Skin of body (tissue), 1 donor: ENCODE measurements at regions not wholly inside any gene's neighbourhood (a gene's known extent, or its start where the extent isn't known, plus 50 kb on each side); places are given as distances from the start of the nearest gene placed in this dataset.

Experiments used
- DNase-seq: peaks from one replicate; lab custom pipeline; 2025; lab: John Stamatoyannopoulos, UW

DNA sequence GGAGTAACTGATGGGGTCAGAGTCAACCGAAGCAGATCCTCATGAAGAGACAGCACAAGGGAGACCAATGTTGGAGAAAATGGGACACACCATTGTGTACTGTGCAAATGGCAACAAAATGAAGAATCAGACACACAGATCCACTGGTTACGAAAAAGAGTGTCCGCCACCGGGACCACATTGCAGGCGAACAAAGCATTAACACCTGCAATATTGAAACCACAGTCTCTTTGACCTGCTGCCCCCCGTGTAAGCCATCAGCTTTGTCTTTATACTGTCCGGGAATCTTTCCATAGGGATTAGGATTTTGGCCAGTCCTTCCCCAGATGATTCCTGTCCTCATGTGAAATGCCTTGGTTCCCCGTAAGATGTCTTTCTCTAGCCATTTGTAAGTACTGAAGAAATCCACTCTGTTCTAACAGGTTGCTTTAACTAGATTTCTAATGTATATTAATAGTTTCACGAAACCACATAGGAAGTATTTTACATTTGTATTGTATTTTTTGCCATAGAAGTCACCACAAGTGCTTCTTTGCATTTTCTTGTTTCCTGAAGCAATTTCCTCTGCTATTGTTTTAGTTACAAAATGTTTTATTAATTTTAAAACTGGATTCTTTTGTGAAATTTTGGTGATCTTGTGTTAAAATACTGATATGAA lies 140.8 kb upstream of the NFE2L3 start:
- DNase-seq, result no peak

DNA sequence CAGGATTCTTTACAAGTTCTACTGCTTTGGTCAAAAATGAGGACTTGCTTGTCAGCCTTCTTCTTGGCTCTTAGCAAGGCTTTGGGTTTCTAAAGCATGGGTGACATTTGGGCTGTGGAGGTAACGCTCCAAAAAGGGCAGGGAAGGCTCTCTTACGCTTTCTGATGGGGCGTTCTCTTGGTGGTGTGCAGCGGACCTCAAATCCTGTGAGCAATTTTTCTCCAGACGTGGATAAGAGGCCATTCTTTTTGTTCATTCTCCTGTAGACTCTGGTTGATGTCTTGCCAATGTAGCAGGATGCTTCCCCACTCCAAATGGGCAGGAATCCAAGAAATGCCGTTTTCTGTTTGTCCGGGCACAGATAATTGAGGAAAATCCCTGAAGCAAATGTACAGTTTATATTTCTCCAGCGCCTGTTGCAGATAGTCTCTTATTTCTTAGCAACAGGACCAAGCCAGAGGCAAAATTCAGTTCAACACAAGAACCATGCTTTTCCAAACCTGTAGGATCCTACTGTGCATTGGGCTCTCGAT lies 138.4 kb upstream of the NFE2L3 start:
- no peak for DNase-seq

- DNase-seq, result peak; percentile 48
Observed at GRCh38 chr7:26022982-26023381, 129.0 kb upstream of the NFE2L3 start.

GRCh38 chr7:26029911-26030310 lies 122.1 kb upstream of the NFE2L3 start:
- no peak for DNase-seq

DNA sequence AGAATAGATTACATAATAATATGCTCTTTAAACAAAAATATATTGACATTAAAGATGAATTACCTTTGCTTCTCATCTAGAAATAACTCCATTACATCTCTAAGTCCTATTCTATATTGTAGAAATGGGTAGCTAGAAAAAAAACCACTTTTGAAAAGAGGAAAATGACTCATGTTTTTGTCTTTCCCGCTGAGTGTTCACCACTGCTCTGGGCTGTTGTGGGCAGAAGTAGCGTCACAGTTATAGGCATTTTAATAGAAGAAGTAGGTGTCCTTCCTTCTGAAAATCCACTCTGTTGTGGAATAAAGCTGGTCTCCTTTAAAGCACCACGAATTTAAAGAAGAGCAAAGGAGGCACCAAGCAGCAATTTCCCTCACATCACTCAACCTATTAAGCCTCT lies 117.6 kb upstream of the NFE2L3 start:
- no peak for DNase-seq

GRCh38 chr7:26035552-26035951 lies 116.4 kb upstream of the NFE2L3 start:
- no peak for DNase-seq

DNA sequence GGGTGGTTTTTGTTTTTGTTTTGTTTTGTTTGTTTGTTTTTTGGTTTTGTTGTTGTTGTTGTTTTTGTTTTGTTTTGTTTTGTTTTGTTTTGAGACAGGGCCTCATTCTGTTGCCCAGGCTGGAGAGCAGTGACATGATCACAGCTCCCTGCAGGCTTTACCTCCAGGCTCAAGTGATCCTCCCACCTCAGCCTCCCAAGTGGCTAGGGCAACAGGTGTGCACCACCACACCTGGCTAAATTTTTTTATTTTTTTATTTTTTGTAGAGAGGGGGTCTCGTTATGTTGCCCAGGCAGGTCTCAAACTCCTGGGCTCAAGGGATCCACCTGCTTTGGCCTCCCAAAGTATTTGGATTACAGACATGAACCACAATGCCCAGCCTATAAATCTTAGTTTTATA lies 115.9 kb upstream of the NFE2L3 start:
- DNase-seq, result no peak

GRCh38 chr7:26038201-26038990 lies 113.6 kb upstream of the NFE2L3 start:
- no peak for DNase-seq

- no peak for DNase-seq
Observed at GRCh38 chr7:26040085-26040484, 111.9 kb upstream of the NFE2L3 start.

DNA sequence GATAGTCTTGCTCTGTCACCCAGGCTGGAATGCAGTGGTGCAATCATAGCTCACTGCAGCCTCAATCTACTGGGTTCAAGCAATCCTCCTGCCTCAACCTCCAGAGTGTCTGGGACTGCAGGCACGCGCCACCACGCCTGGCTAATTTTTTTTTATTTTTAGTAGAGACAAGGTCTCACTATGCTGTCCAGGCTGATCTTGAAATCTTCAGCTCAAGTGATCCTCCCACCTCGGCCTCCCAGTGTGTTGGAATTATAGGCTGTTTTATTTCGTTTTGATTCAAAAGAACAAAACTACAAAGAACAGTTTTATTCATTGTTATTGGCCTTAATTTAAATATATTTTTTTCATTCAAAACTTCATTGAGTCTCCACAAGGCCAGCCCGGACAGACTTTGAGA lies 109.8 kb upstream of the NFE2L3 start:
- no peak for DNase-seq

DNA sequence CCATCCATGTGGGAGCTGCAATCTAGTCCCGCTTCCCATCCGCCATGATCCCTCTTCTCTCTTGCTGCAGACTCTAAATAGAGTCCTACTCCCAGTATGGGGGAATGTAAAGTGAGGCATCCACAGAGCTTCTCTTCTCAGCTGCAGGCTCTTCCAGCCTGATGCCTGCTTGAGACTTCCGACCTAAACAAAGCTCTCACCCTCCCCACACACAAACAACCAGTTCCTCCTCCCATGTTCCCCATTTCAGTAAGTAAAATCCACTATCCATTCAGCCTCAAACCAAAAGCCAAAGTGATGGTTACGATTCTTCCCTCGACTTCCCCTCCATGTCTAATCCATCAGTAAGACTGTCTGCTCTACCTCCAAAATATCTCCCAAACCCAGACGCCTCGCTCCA lies 108.2 kb upstream of the NFE2L3 start:
- DNase-seq, result no peak

GRCh38 chr7:26044320-26044719 lies 107.7 kb upstream of the NFE2L3 start:
- no peak for DNase-seq

DNA sequence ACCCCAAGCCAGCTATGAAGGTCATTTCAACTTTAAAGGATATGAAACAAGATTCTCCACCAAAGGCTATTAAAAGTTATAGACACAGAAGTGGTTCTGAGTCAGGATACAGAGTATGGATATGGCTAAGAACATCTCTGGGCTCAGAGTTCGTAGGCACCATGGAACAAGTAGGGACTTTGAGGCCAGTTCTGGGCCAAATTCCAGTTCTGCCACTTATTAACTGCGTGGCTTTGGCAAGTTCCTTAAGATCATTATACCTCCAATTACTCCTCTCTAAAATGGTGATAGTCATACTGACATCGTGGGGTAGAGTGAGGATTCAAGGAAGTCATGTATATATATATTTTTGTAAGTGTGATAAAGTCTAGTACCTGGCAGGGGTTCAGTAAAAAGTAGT lies 105.8 kb upstream of the NFE2L3 start:
- DNase-seq, result no peak

- no peak for DNase-seq
Observed at GRCh38 chr7:26046878-26047277, 105.1 kb upstream of the NFE2L3 start.

GRCh38 chr7:26048663-26049062 lies 103.3 kb upstream of the NFE2L3 start:
- DNase-seq, result no peak

DNA sequence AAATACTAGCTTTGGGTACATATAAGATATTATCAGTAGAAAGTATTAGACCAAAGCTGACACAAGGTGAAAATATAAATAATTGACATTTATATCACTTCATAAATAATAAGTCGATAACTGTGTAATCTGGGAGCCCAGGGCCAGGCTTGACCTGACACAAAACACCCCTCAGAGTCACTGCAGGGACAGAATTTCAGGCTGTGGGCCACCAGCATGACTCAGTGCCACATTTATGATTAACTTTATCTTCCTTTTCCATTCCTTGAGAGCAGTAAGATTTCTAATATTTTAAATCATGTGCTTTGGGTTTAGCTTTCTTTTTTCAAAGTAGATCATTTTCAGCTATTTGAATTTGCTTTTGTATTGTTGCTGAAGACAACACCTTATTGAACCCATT lies 102.9 kb upstream of the NFE2L3 start:
- no peak for DNase-seq

DNA sequence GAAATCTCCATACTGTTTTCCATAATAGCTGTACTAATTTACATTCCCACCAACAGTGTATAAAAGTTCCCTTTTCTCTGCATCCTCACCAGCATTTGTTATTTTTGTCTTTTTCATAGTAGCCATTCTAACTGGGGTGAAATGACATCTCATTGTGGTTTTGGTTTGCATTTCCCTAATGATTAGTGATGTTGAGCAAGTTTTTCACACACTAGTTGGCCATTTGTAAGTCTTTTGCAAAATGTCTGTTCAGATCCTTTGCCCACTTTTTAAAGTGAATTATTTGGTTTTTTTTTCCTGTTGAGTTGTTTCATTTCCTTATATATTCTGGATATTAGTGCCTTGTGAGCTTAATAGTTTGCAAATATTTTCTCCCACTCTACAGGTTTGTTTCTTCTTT lies 101.0 kb upstream of the NFE2L3 start:
- no peak for DNase-seq

DNA sequence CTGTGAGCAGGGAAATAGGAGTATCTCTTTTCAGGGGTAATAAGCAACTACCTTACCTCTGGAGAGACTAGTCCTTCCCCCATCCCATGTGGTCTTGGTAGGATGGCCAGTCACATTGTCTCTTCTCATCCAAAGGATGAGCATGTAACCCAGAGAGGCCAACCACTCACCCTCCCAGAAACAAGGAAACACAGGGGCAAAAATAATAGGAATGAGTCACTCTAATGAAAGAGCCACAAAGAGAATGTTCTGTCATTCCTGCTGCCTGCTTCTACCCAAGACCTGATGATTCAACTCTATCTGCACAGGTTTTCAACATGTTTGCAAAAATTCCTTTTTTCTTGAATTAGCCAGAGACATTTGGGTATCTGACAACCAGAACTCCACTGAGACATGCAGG lies 99.3 kb upstream of the NFE2L3 start:
- no peak for DNase-seq

DNA sequence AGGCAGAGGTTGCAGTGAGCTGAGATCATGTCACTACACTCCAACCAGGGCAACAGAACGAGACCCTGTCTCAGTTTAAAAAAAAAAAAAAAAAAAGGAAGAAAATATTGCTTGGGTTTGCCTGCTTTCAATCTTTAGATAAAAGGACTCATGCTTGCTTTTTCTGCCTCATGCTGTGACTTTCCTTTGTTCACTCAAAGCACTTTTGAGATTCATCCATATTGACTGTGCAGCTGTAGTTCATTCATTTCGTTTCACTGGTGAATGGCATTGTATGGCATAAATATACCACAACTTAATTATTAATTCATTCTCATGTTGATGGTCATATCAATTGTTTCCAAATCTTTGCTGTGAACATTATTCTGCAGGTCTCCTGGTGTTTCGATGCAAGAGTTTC lies 97.6 kb upstream of the NFE2L3 start:
- no peak for DNase-seq

- DNase-seq, result no peak
Observed at GRCh38 chr7:26055241-26055640, 96.8 kb upstream of the NFE2L3 start.

- no peak for DNase-seq
Observed at GRCh38 chr7:26060733-26061677, 91.0 kb upstream of the NFE2L3 start.
